HEK293 (cell line): ENCODE measurements at regions not wholly inside any gene's neighbourhood (a gene's known extent, or its start where the extent isn't known, plus 50 kb on each side); places are given as distances from the start of the nearest gene placed in this dataset.

Experiments
- CTCF ChIA-PET: fragments of 350-600 bp; formaldehyde crosslinking; extraction: SDS; loops from one replicate; lab custom pipeline; 2021; ENCODE audit warnings: antibody characterized with exemption; lab: Yijun Ruan, JAX
- POLR2A ChIA-PET: fragments of 300-600 bp; formaldehyde crosslinking; extraction: SDS; loops from one replicate; lab custom pipeline; 2020; ENCODE audit warnings: antibody characterized with exemption, inconsistent platforms; lab: Yijun Ruan, JAX
- H3K27ac ChIP-seq: fragments of 200-500 bp; sonication (Bioruptor generic); 2 replicates; pipeline ENCODE4 v1.5.1; 2014; ENCODE audit warnings: low read depth, low read length, control low read depth, inconsistent platforms; ENCODE audit errors: extremely low read depth
- H3K36me3 ChIP-seq, 2 experiments: fragments of 200-500 bp in 1 of 2; sonication (Bioruptor generic) in 1 of 2; 1 replicate in 1 of 2; 2 replicates in 1 of 2; pipeline ENCODE4 v1.5.1; 2014 to 2017; ENCODE audit warnings: inconsistent platforms in 2 of 2, low read length in 2 of 2; ENCODE audit not compliant: control insufficient read depth in 2 of 2, insufficient read depth in 1 of 2
- H3K4me1 ChIP-seq: fragments of 200-500 bp; sonication (Bioruptor generic); 2 replicates; pipeline ENCODE4 v1.5.1; 2014; ENCODE audit warnings: mild to moderate bottlenecking, low read length, inconsistent platforms; ENCODE audit not compliant: control insufficient read depth, insufficient read depth
- H3K4me3 ChIP-seq: 2 replicates; pipeline ENCODE4 v1.5.1; 2011; ENCODE audit warnings: low read depth, mild to moderate bottlenecking, control low read depth, low read length, moderate library complexity
- H3K9me3 ChIP-seq: fragments of 200-500 bp; sonication (Bioruptor generic); 2 replicates; pipeline ENCODE4 v1.5.1; 2014; ENCODE audit warnings: low read depth, low read length, inconsistent platforms; ENCODE audit not compliant: control insufficient read depth, insufficient read depth
- KLF7 ChIP-seq: fragments of 450-650 bp; formaldehyde crosslinking; IDR thresholded peaks from 2 replicates; pipeline ENCODE4 v1.5.1; 2016; ENCODE audit warnings: missing biosample characterization, missing genetic modification characterization, borderline replicate concordance
- PATZ1 ChIP-seq: fragments of 450-650 bp; formaldehyde crosslinking; IDR thresholded peaks from 2 replicates; pipeline ENCODE4 v1.5.1; 2016; ENCODE audit warnings: missing biosample characterization, missing genetic modification characterization
- SP2 ChIP-seq: fragments of 450-650 bp; formaldehyde crosslinking; IDR thresholded peaks from 2 replicates; pipeline ENCODE4 v1.5.1; 2016; ENCODE audit warnings: missing biosample characterization, missing genetic modification characterization
- ZFP69B ChIP-seq: fragments of 450-650 bp; formaldehyde crosslinking; IDR thresholded peaks from 2 replicates; pipeline ENCODE4 v1.5.1; 2016; ENCODE audit warnings: missing biosample characterization, missing genetic modification characterization
- ZNF121 ChIP-seq: fragments of 450-650 bp; formaldehyde crosslinking; IDR thresholded peaks from 2 replicates; pipeline ENCODE4 v1.5.1; 2016; ENCODE audit warnings: missing biosample characterization, missing genetic modification characterization
- ZNF140 ChIP-seq: fragments of 450-650 bp; formaldehyde crosslinking; IDR thresholded peaks from 2 replicates; pipeline ENCODE4 v1.5.1; 2016; ENCODE audit warnings: missing biosample characterization, missing genetic modification characterization
- ZNF16 ChIP-seq: fragments of 450-650 bp; formaldehyde crosslinking; IDR thresholded peaks from 2 replicates; pipeline ENCODE4 v1.5.1; 2016; ENCODE audit warnings: low read depth, missing biosample characterization, missing genetic modification characterization
- ZNF2 ChIP-seq: fragments of 450-650 bp; formaldehyde crosslinking; IDR thresholded peaks from 2 replicates; pipeline ENCODE4 v1.5.1; 2016; ENCODE audit warnings: missing biosample characterization, missing genetic modification characterization
- ZNF221 ChIP-seq: fragments of 450-650 bp; formaldehyde crosslinking; IDR thresholded peaks from 2 replicates; pipeline ENCODE4 v1.5.1; 2017; ENCODE audit warnings: missing biosample characterization, missing genetic modification characterization, borderline replicate concordance
- ZNF23 ChIP-seq: fragments of 450-650 bp; formaldehyde crosslinking; IDR thresholded peaks from 2 replicates; pipeline ENCODE4 v1.5.1; 2016; ENCODE audit warnings: missing biosample characterization, missing genetic modification characterization, borderline replicate concordance
- ZNF302 ChIP-seq: fragments of 450-650 bp; formaldehyde crosslinking; IDR thresholded peaks from 2 replicates; pipeline ENCODE4 v1.5.1; 2016; ENCODE audit warnings: missing biosample characterization, missing genetic modification characterization, low read depth
- ZNF404 ChIP-seq: fragments of 450-650 bp; formaldehyde crosslinking; IDR thresholded peaks from 2 replicates; pipeline ENCODE4 v1.5.1; 2017; ENCODE audit warnings: missing biosample characterization, missing genetic modification characterization
- ZNF488 ChIP-seq: fragments of 450-650 bp; formaldehyde crosslinking; IDR thresholded peaks from 2 replicates; pipeline ENCODE4 v1.5.1; 2016; ENCODE audit warnings: missing biosample characterization, missing genetic modification characterization
- ZNF514 ChIP-seq: fragments of 450-650 bp; formaldehyde crosslinking; IDR thresholded peaks from 2 replicates; pipeline ENCODE4 v1.5.1; 2016; ENCODE audit warnings: missing biosample characterization, missing genetic modification characterization
- ZNF555 ChIP-seq: fragments of 450-650 bp; formaldehyde crosslinking; conservative IDR thresholded peaks from 2 replicates; pipeline ENCODE4 v1.5.1; 2017; ENCODE audit warnings: missing biosample characterization, mild to moderate bottlenecking, missing genetic modification characterization, inconsistent platforms
- ZNF626 ChIP-seq: fragments of 450-650 bp; sonication (Bioruptor Pico); formaldehyde crosslinking; IDR thresholded peaks from 2 replicates; pipeline ENCODE4 v1.5.1; 2018; ENCODE audit warnings: missing biosample characterization, missing genetic modification characterization, inconsistent platforms
- ZNF654 ChIP-seq: fragments of 450-650 bp; formaldehyde crosslinking; IDR thresholded peaks from 2 replicates; pipeline ENCODE4 v1.5.1; 2016; ENCODE audit warnings: low read depth, missing biosample characterization, missing genetic modification characterization
- ZNF660 ChIP-seq: fragments of 450-650 bp; IDR thresholded peaks from 2 replicates; pipeline ENCODE4 v1.5.1; 2018; ENCODE audit warnings: missing biosample characterization, mild to moderate bottlenecking, missing genetic modification characterization
- ZNF677 ChIP-seq: fragments of 450-650 bp; IDR thresholded peaks from 2 replicates; pipeline ENCODE4 v1.5.0; 2018; ENCODE audit warnings: missing biosample characterization, mild to moderate bottlenecking, missing genetic modification characterization, moderate library complexity
- ZNF777 ChIP-seq: fragments of 450-650 bp; formaldehyde crosslinking; IDR thresholded peaks from 2 replicates; pipeline ENCODE4 v1.5.1; 2017; ENCODE audit warnings: missing biosample characterization, missing genetic modification characterization, borderline replicate concordance
- TF ChIP-seq, protein P1 (sequence below): fragments of 450-650 bp; formaldehyde crosslinking; optimal IDR thresholded peaks from 2 replicates; pipeline ENCODE3; 2016; ENCODE audit warnings: missing biosample characterization, mild to moderate bottlenecking, missing genetic modification characterization

DNA sequence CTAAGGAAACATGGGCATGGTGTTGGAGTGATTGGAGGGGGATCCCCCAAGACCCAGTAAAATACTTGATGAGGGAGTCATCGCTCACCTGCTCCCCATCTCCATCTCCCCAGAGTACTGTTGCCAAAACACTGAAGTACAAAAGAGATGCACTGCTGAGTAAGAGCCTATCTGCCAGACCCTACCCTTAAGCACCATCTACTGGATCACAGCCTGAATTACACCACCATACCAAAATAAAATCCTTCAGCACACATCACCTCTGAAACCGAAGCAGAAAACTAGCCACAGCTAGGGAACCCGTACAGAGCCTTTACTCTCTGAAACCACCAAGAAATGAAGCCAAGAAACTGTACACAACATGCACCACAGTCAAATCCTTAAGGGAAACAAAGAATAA lies 466.3 kb upstream of the ACTRT1 start:
- Histone ChIP-seq H3K9me3 (no peaks in the 10 kb centered on the region), H3K4me1 (no peaks in the 10 kb centered on the region), H3K36me3 (no peaks in the 10 kb centered on the region)
- TF ChIP-seq ZNF654 (tag by site-specific recombination): peak; percentile 52
- TF ChIP-seq ZNF23 (tag by site-specific recombination): no peak
- no peak for TF ChIP-seq ZNF140
- TF ChIP-seq, all 188 proteins: peak for 1
- no peak overlapping the region for H3K4me3 ChIP-seq
- no peak overlapping the region for H3K27ac ChIP-seq
- ChIA-PET CTCF (interaction anchor here (0.7 kb wide), 2 partner anchors 200 to 588 kb away, joined by 3 read pairs; no protein-coding TSS in a partner anchor), POLR2A (no interaction called here)

DNA sequence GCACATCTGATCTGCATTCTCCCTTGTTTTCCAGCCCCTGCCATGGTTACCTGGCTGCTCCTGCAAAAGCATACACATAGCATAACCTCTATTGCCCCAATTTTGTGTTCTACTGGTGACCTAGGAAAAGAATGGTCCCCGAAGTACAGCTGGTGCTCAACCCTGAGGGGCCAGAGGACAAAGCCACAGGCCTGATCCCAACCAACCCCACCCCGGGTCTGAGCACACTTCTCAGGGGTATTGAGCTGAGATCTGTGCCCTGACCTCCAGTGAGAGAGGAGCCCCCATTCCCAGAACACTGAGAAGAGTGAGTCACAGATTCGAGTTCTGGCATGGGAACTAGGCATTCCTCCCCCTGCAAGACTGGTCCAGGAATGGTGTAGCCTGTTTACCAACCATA lies 465.5 kb upstream of the ACTRT1 start:
- no peak overlapping the region for H3K4me3 ChIP-seq
- no peaks in the 10 kb centered on the region for H3K9me3 ChIP-seq
- TF ChIP-seq ZNF302 (tag by site-specific recombination) (no peak), PATZ1 (tag by site-specific recombination) (no peak), ZFP69B (tag by site-specific recombination) (no peak), ZNF404 (tag by site-specific recombination) (no peak), ZNF16 (tag by site-specific recombination) (no peak), ZNF121 (tag by site-specific recombination) (no peak), ZNF555 (tag by site-specific recombination) (no peak), ZNF677 (tag by site-specific recombination) (no peak), ZNF514 (tag by site-specific recombination) (no peak), ZNF626 (tag by site-specific recombination) (no peak), ZNF660 (tag by site-specific recombination) (no peak), ZNF221 (tag by site-specific recombination) (no peak)
- H3K4me1 ChIP-seq: no peaks in the 10 kb centered on the region
- ChIA-PET POLR2A (no interaction called here), CTCF (no interaction called here)
- H3K36me3 ChIP-seq: no peaks in the 10 kb centered on the region
- H3K27ac ChIP-seq: no peak overlapping the region

GRCh38 chrX:128504496-128504895 lies 452.3 kb upstream of the ACTRT1 start:
- no peaks in the 10 kb centered on the region for H3K36me3 ChIP-seq
- H3K9me3 ChIP-seq: no peaks in the 10 kb centered on the region
- no peaks in the 10 kb centered on the region for H3K4me1 ChIP-seq
- TF ChIP-seq, protein P1, sequence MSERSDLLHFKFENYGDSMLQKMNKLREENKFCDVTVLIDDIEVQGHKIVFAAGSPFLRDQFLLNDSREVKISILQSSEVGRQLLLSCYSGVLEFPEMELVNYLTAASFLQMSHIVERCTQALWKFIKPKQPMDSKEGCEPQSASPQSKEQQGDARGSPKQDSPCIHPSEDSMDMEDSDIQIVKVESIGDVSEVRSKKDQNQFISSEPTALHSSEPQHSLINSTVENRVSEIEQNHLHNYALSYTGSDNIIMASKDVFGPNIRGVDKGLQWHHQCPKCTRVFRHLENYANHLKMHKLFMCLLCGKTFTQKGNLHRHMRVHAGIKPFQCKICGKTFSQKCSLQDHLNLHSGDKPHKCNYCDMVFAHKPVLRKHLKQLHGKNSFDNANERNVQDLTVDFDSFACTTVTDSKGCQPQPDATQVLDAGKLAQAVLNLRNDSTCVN (tag by site-specific recombination): no peak
- TF ChIP-seq ZNF2 (tag by site-specific recombination) (no peak), ZNF777 (tag by site-specific recombination) (no peak), SP2 (no peak), ZNF660 (tag by site-specific recombination) (no peak), ZFP69B (tag by site-specific recombination) (no peak), KLF7 (tag by site-specific recombination) (no peak), ZNF488 (no peak)
- H3K27ac ChIP-seq: no peak overlapping the region
- H3K4me3 ChIP-seq: no peak overlapping the region
- POLR2A ChIA-PET: no interaction called here
- CTCF ChIA-PET: no interaction called here
